NCI-H128 (cell line): ENCODE measurements at regions not wholly inside any gene's neighbourhood (a gene's known extent, or its start where the extent isn't known, plus 50 kb on each side); places are given as distances from the start of the nearest gene placed in this dataset.
"Not testable (repeated sequence)": the region's sequence is repeated elsewhere in the genome, so short reads cannot be mapped to it uniquely, and the experiment has no call there.

Source experiments
- DNase-seq: peaks from one replicate; lab custom pipeline; 2025; ENCODE audit not compliant: unreplicated experiment; lab: John Stamatoyannopoulos, UW

DNA sequence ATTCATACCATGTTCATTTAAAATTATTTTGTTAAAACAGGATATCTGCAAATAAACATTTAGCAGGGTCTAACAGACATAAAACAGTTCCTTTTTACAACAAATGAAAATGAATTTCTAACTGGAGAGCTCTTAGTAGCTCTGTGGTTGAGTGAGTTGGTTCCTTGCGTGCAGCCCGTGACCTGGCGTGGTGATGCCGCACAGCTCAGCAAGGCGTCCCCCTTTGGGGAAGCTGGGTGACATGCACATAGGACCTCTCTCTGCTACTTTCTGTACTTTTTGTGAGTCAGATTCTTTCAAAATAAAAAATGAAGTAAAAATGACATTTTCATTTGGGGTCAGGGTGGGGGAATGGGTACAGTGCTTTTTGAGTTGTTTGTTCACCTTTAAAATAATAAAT is 75.9 kb downstream of the NPIPB11 start:
- not testable (repeated sequence) for DNase-seq

DNA sequence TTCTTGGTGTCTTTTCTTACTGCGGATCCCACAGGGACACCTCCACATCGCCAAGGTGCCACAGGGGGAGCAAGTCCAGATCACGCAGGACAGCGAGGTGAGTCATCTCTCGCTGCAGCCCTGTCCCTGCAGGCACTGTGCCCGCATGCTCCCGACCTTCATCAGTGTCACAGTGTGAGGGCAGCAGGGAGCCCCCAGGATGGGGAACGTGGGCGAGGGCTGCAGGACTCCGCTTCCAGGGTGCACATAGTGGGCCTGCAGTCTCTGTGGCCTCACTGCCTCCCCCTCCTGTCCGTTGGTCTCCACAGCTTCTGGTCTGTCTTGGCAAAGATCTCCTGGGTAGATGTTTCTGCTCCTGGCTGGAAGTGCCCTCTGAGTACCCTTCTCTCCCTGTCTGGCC is 78.0 kb downstream of the NPIPB11 start:
- DNase-seq: not testable (repeated sequence)

DNA sequence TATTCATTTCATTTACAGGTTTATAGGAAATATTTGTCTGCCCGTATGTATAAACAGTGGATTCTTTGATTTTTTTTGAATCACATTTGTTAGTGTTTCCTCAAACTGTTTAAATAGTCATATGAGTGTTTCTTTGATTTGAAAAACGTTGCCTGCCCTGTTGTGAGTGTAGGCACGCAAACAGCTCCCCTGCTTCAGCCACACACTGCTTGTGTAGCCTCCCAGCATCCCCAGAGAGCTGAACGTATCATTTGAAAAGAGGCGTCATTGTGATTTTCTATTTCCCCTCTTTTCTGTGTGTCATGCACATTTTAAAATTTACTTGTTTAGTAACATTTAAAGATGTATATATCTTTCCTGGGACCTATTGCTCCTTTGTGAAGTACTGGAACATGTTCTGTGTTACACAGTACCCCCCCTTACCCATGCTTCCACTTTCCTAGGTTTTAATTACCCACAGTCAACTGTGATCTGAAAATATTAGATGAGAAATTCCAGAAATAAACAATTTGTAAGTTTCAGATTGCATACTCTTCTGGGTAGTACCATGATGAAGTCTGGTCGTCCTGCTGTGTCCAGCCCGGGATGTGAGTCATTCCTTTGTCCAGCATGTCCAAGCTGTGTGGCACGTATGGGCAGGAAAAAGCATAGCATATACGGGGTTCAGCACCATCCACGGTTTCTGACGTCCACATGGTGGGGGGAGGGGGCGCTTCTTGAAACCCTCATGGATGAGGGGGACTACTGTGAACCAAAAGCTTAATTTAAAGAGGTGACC is 78.7 kb downstream of the NPIPB11 start:
- DNase-seq: not testable (repeated sequence)

DNA sequence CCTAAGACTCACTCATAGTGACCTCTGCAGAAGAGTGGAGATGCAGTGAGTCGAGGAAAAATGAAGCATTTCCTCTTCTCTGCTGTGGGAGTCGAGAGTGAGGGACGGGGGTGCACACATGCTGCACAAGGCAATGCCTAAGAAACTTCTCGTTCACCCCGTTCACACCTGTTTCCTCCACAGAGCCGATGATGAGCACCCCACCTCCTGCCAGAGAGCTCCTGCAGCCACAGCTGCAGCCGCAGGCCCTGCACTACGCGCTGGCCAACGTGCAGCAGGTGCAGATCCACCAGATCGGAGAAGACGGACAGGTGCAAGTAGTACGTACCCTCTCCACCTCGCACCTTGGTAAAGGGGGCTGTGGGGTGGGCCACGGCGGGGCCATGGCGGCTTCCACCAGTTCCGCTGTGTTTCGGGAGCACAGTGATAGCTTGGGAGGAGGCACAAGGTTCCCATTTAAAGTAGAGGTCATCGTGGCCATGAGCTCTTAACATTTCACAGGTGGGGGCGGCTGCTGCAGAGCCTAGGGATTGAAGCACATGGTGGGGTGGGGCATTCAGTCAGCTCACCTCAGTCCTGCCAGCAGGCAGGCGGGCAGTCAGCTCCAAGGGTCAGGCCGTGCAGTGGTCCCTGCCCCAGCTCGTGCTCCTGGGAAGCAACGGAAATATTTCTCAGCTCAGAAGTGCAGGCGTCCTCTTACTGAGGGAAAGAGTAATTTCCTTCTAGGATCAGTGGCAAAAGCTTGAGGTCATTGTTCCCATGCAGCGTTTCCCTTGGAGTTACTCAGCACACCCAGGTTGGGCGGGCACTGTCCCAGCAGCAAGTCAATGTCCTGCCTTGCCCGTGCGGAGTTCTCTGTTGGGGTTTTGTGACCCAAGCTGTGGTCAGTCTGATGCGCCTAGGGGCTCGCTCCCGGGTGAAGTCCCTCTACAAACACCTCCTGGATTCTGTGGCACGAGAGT is 80.1 kb downstream of the NPIPB11 start:
- DNase-seq: not testable (repeated sequence)

DNA sequence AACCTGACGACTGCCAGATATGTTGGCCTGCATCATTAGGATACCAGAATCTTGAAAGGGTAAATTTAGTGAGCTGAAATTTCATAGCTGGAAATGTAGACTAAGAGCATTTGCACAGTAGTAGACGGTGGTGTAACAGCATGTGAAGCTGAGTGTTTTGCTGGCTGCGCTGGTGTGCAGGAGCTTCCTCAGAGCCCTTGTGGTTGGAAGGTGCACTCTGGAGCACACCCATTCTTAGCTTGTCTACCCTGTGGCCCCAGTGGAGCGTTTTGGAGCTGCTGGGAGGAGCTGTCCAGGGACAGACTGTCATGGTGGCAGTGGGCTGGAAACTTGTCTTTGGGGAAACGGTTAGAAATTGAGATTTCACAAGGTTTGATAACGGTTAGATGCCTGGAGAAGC is 82.8 kb downstream of the NPIPB11 start:
- not testable (repeated sequence) for DNase-seq

DNA sequence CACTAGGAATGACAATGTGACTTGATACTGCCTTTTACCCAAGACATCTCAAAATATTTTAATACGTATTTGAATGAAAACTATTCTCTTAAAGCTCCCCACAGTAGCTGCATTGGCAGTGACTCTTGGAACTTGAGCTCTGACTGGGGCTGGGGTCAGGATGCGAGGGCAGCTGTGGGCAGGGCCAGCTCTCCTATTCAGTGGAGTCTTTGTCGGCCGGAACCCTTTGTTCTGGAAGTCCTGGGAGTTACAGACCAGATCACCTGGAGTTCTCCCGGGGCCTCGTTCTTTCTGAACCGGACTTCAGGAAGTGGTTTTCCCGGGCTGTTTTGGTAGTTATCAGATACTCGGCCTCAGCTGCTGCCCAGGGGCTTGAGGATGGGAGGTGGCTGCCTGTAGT is 84.9 kb downstream of the NPIPB11 start:
- no peak for DNase-seq

DNA sequence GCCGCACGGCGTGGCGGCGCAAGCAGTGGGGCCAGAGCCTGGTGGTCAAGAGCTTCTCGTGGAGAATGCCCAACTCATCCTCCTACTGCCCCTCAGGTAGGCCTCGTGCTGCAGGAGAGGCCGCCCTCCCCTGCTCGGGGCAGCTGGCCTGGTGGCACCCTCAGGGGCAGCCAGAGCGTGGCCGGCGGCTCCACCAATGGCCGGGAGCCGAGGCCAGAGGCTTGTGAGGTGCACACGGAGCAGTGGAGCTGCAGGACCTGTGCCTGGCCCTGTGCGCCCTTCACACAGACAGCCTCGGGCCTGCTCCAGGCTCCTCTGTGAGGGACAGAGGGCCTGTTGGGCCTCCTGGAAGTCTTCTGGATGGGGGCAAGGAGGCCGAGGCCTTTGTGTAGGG is 85.5 kb downstream of the NPIPB11 start:
- no peak for DNase-seq

DNA sequence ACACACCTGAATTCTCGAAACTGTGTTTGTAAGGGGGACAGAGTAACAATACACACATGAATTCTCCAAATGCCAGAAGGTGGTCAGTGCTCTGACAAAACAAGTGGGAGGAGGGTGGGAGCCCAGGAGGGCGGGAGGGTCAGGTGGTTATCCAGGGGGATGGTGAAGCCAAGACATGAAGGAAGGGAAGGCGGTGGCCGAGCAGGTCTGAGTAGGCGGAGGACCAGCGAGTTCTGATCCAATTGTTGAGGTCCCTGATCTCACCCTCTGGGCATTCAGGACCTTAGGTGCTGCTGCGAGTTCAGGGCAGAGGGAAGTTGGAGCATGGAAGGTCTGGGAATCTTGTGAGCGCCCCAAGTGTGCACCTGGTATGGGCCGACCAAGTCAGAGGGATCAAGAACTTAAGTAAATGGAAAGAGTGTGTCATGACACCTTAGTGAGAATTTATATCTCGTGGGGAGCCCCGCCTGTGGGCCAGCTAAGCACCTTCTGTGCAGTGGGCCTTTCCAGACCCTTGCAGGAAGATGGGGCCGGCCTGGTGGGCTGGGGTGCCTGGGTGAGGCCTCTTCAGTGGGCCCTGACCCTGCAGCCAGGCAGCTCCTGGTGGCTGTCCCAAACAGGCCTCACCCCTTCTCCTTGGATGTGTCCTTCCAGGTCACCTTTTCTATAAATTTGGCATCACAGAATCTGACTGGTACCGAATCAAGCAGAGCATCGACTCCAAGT is 86.1 kb downstream of the NPIPB11 start:
- no peak for DNase-seq

DNA sequence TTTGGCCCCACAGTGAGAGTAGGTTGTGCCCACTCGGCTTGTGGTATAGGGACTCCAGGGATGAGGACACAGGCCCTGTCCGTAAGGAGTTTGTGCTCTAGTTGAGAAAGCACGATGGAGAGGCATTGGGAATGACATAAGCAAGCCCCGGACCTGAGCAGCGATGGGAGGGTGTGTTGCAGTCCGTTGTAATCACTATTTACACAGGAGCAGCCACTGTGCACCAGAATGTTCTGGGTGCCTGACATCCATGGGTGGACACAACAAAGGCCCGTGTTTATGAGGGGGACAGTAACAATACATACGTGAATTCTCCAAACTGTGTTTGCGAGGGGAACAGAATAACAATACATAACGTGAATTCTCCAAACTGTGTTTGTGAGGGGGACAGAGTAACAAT is 86.8 kb downstream of the NPIPB11 start:
- no peak for DNase-seq

DNA sequence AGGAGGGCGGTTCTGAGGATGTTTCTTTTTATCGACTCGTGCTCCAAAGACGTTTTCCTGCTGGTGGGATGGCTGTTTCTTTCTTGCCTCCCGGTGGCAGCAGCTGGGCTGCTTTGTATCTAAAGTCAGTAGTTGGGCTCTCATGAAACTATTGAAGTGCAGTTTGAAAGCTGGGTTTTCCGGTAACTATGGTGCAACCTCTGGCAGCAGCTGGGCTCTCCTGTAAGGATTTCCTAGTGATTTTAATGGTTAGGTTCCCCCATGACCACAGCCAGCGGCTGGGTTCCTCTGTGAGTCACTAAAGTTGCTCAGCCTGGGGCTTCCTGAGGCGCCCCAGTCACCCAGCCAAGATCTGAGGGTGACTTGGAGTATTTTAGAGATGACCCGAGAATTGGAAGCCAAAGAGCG is 87.9 kb downstream of the NPIPB11 start:
- not testable (repeated sequence) for DNase-seq

DNA sequence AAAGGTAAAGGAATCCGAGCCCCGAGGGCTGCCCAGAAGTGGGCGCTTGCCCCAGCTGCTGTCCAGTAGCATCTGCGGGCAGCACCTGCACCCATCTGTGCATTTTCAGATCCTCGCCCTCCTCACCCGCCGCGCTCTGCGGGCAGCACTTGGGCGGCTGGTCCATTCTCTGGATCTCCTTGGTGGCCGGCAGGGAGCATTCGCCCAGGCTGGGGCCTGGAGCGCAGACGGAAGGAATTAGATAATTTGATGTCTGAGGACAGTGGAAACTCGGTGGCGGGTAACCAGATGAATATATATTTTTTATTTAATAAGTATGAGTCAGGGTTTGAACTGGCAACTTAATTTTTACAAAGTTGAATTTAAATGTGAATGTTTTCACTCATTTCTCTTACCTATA is 88.5 kb downstream of the NPIPB11 start:
- DNase-seq: no peak

DNA sequence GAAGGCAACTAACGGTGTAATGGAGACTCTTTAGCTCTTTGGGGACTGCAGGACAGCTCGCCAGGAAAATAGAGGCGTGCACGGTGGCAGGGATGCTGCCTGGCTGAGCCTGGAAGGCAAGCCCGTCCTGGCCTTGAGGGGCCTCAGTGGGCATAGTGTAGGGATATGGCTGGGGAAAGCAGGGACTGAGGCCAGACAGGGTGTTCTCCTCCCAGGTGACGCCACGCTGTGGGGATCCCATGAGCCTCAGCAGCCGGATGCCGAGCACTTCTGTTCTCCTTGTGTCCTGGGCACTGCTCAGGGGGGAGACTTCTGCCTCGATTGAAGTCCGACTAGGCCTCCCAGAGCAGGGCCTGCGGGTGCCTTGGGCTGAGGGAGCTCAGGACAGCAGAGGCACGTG is 89.2 kb downstream of the NPIPB11 start:
- DNase-seq: no peak

DNA sequence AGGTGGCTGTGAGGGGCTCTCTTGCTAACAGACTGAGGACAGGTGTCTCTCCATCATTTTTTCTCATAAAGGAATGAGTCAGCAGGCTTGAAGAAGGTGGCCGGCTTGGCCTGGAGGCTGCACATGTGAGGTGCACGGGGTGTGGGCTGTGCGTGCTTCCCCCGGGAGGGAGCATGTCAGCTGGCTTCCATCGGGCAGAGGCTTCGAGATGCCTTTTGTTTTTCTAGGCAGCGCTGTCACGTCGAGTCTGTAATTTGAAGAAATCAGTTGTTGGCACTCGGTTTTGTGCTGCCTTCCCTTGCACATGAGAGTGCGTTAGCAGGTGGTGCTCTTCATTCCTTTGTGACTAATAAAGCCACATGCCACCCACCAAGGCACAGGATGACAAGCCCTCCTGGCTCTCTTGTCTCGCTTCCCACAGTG is 89.7 kb downstream of the NPIPB11 start:
- no peak for DNase-seq

DNA sequence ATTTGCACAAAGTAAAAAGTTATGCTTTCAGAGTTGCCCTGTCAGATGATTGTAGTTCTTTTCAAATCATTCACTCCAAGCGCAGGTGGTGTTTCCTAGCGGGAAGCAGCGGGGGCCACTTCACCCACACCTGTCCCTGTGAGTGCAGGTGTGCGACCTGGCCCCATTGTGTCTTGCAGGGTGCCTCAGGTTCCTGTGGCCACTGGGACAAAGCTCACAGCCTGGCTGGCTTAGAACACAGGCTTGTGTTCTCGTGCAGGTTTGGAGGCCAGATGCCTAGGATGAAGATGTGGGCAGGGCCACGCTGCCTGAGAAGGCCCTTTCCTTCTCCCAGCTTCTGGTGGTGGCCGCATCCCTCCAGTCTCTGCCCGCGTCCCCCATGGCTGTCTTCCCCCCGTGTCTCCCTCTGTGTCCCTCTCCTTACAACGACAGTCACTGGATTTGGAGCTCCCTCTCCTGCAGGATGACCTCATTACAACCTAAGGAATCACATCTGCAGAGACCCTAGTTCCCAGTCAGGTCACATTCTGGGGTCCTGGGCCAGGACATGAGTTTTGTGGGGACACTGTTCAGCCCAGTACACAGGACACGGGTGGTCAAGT is 90.5 kb downstream of the NPIPB11 start:
- DNase-seq: peak; percentile 7

DNA sequence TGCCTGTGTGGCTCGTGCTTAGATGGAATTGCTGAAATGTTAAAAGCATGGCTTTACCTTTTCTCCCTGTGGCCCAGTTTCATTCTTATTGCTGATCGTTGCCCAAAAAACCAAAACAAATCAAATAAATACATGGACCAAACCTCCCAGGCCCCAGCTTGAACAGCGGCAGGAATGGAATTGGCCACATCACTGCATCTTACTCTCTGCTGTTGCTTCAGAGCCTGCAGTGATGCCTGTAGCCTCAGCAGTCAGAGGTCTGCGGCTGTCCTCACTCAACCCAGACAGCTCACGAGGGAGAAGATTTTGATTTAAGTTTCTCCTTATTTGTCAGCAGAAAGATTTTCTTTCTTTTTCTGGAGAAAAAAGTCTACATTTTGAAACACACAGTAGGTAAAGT is 91.5 kb downstream of the NPIPB11 start:
- DNase-seq: no peak

DNA sequence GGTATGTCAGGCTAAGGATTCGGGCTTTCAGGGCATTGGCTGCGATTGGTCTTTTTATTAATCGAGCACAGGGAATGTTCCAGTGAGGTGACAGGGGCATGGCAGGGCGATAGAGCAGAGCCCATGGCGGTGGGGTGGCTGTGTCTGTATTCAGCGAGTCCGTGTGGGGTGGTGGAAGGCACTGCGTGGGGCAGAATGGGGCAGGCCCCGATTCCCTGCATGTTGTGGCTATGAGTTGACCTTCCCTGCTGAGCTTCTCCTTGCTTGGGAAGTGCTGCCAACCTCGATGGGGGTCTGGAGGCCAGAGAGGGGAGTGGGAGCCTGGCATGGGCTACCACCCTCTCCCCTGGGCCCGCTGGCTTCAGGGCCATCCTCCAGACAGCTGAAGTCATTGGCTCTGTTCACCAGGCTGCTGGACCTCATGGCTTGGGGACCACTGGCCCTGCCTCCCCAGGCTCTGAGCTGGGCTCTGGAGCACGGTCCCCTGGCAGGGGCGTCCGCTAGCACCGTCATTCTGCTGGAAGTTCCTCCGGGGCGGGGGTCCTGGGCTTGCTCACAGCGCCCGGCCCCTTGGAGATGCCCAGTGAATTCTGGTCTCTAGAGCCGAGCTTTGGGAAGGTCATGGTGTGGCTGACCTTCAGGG is 92.1 kb downstream of the NPIPB11 start:
- no peak for DNase-seq

DNA sequence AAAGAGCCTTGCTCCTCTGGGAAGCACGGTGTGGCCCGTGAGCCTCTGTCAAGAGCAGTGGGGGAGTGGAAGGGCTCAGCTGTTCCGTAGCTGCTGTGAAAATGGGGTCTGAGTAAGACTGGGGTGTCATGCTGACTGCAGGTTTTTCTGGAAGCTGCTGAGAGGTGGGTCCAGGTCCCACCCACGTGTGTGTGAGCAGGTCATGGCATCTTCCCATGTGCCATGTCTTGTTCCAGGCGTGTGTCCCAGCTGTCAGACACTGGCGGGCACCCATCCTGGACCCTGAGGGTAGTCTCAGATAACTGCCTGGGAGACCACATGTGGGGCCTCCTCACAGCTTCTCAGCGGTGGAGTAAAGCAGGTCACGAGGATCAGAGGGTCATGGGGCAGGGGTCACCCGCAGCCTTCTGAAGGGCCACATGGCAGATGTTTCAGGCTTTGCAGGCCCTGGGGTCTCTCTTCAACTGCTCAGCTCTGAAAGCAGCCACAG is 92.9 kb downstream of the NPIPB11 start:
- DNase-seq: no peak

DNA sequence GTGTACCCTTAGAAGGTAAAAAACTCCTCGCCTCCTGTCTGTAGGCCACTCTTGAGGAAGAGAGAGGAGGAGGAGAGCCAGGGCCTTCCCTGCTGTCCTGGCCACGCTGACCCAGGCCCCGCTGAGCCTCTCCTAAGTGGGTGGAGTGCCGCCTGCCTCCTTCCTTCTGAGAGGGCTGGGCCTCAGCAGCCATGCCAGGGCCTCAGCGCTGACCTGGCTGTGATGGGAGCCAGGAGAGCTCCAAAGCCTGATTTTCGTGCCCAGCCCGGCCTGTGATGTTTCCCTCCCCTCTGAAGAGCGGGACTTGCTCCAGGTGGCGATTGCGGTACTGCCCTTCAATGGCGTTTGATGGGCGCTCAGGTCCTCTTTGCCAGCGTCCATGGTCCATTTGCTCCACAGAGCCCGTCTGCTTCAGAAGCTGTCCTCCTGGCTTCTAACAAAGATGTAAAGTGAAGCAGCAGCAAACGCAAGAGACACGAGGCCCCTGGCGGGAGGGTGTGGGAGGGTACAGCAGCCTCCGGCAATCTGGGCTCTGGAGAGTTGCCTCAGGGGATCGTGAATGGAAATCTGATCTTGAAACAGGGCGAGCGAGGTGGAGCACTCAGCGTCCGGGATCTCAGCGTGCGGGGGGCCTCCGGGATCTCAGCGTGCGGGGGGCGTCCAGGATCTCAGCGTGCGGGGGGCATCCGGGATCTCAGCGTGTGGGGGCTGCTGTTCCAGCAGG is 93.5 kb downstream of the NPIPB11 start:
- no peak for DNase-seq

DNA sequence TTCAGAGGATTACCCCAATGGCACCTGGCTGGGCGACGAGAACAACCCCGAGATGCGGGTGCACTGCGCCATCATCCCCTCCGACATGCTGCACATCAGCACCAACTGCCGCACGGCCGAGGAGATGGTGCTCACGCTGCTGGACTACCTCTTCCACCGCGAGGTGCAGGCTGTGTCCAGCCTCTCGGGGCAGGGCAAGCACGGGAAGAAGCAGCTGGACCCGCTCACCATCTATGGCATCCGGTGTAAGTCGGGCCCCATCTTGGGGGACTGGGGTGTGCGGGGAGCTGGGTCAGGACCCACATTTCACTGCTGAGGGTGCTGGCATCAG is 94.2 kb downstream of the NPIPB11 start:
- DNase-seq: not testable (repeated sequence)
